ENCODE measurements at regions not wholly inside any gene's neighbourhood (a gene's known extent, or its start where the extent isn't known, plus 50 kb on each side); places are given as distances from the start of the nearest gene placed in this dataset.

GRCh38 chr5:29882036-29882435 is 1311.5 kb upstream of the CDH6 start:
- Histone ChIP-seq H3K9me3 (ENCODE audit: control insufficient read depth, insufficient read depth, low read length) (no peaks in the 10 kb centered on the region), H3K27me3 (ENCODE audit: control insufficient read depth, low read length) (no peaks in the 10 kb centered on the region), H3K4me1 (ENCODE audit: control insufficient read depth, low read length) (no peaks in the 10 kb centered on the region), H3F3A (ENCODE audit: control insufficient read depth, insufficient read depth) (no peaks in the 10 kb centered on the region), H3K9me2 (replicated peaks; ENCODE audit: control insufficient read depth, low read length) (no peaks in the 10 kb centered on the region), H4K20me1 (ENCODE audit: control insufficient read depth, insufficient read depth, low read depth, low read length) (no peaks in the 10 kb centered on the region), H3K4me2 (ENCODE audit: low read length) (no peak overlapping the region), H3K27ac (ENCODE audit: low read depth, low read length) (no peak overlapping the region), H3K79me2 (ENCODE audit: control insufficient read depth, low read length) (no peaks in the 10 kb centered on the region), H3K4me3 (ENCODE audit: low read length) (no peak overlapping the region), H3K36me3 (ENCODE audit: control insufficient read depth, low read length) (no peaks in the 10 kb centered on the region)
- TF ChIP-seq CTCF (IDR thresholded peaks at IDR 0.05; ENCODE audit: low read depth, low read length, poor library complexity, severe bottlenecking) (no peak), EZH2phosphoT487 (IDR thresholded peaks at IDR 0.05; ENCODE audit: borderline replicate concordance, low read length) (no peak)

- H3K4me3 ChIP-seq (ENCODE audit: low read length), result no peak overlapping the region
- no peak overlapping the region for H3K4me2 ChIP-seq (ENCODE audit: low read length)
- H3K79me2 ChIP-seq (ENCODE audit: control insufficient read depth, low read length), result no peaks in the 10 kb centered on the region
- no peaks in the 10 kb centered on the region for H3K36me3 ChIP-seq (ENCODE audit: control insufficient read depth, low read length)
- no peaks in the 10 kb centered on the region for H3K9me2 ChIP-seq (replicated peaks; ENCODE audit: control insufficient read depth, low read length)
- TF ChIP-seq CTCF (IDR thresholded peaks at IDR 0.05; ENCODE audit: low read depth, low read length, poor library complexity, severe bottlenecking), result no peak
- TF ChIP-seq EZH2phosphoT487 (IDR thresholded peaks at IDR 0.05; ENCODE audit: borderline replicate concordance, low read length), result no peak
- H3K4me1 ChIP-seq (ENCODE audit: control insufficient read depth, low read length), result no peaks in the 10 kb centered on the region
- H4K20me1 ChIP-seq (ENCODE audit: control insufficient read depth, insufficient read depth, low read depth, low read length), result no peaks in the 10 kb centered on the region
- no peaks in the 10 kb centered on the region for H3F3A ChIP-seq (ENCODE audit: control insufficient read depth, insufficient read depth)
- H3K27me3 ChIP-seq (ENCODE audit: control insufficient read depth, low read length), result no peaks in the 10 kb centered on the region
- H3K27ac ChIP-seq (ENCODE audit: low read depth, low read length), result no peak overlapping the region
- no peaks in the 10 kb centered on the region for H3K9me3 ChIP-seq (ENCODE audit: control insufficient read depth, insufficient read depth, low read length)
Measured at GRCh38 chr5:29879401-29879800, 1314.1 kb upstream of the CDH6 start.

- no peaks in the 10 kb centered on the region for H3K9me3 ChIP-seq (ENCODE audit: control insufficient read depth, insufficient read depth, low read length)
- H3K27me3 ChIP-seq (ENCODE audit: control insufficient read depth, low read length), result no peaks in the 10 kb centered on the region
- H3K9me2 ChIP-seq (replicated peaks; ENCODE audit: control insufficient read depth, low read length), result no peaks in the 10 kb centered on the region
- no peak overlapping the region for H3K4me3 ChIP-seq (ENCODE audit: low read length)
- no peaks in the 10 kb centered on the region for H4K20me1 ChIP-seq (ENCODE audit: control insufficient read depth, insufficient read depth, low read depth, low read length)
- H3K36me3 ChIP-seq (ENCODE audit: control insufficient read depth, low read length), result no peaks in the 10 kb centered on the region
- H3F3A ChIP-seq (ENCODE audit: control insufficient read depth, insufficient read depth), result no peaks in the 10 kb centered on the region
- no peaks in the 10 kb centered on the region for H3K79me2 ChIP-seq (ENCODE audit: control insufficient read depth, low read length)
- no peak overlapping the region for H3K4me2 ChIP-seq (ENCODE audit: low read length)
- no peak overlapping the region for H3K27ac ChIP-seq (ENCODE audit: low read depth, low read length)
- TF ChIP-seq CTCF (IDR thresholded peaks at IDR 0.05; ENCODE audit: low read depth, low read length, poor library complexity, severe bottlenecking), result no peak
- TF ChIP-seq EZH2phosphoT487 (IDR thresholded peaks at IDR 0.05; ENCODE audit: borderline replicate concordance, low read length), result no peak
- no peaks in the 10 kb centered on the region for H3K4me1 ChIP-seq (ENCODE audit: control insufficient read depth, low read length)
Measured at GRCh38 chr5:29878599-29878998, 1314.9 kb upstream of the CDH6 start.

GRCh38 chr5:29867155-29867554 is 1326.3 kb upstream of the CDH6 start:
- no peaks in the 10 kb centered on the region for H4K20me1 ChIP-seq (ENCODE audit: control insufficient read depth, insufficient read depth, low read depth, low read length)
- H3K4me2 ChIP-seq (ENCODE audit: low read length), result no peak overlapping the region
- TF ChIP-seq CTCF (IDR thresholded peaks at IDR 0.05; ENCODE audit: low read depth, low read length, poor library complexity, severe bottlenecking), result no peak
- no peak for TF ChIP-seq EZH2phosphoT487 (IDR thresholded peaks at IDR 0.05; ENCODE audit: borderline replicate concordance, low read length)
- H3K27me3 ChIP-seq (ENCODE audit: control insufficient read depth, low read length), result no peaks in the 10 kb centered on the region
- H3K4me3 ChIP-seq (ENCODE audit: low read length), result no peak overlapping the region
- H3K79me2 ChIP-seq (ENCODE audit: control insufficient read depth, low read length), result no peaks in the 10 kb centered on the region
- H3K4me1 ChIP-seq (ENCODE audit: control insufficient read depth, low read length), result no peaks in the 10 kb centered on the region
- H3K9me3 ChIP-seq (ENCODE audit: control insufficient read depth, insufficient read depth, low read length), result no peaks in the 10 kb centered on the region
- no peaks in the 10 kb centered on the region for H3K36me3 ChIP-seq (ENCODE audit: control insufficient read depth, low read length)
- no peak overlapping the region for H3K27ac ChIP-seq (ENCODE audit: low read depth, low read length)
- no peaks in the 10 kb centered on the region for H3K9me2 ChIP-seq (replicated peaks; ENCODE audit: control insufficient read depth, low read length)
- H3F3A ChIP-seq (ENCODE audit: control insufficient read depth, insufficient read depth), result no peaks in the 10 kb centered on the region
